ENCODE measurements at regions not wholly inside any gene's neighbourhood (a gene's known extent, or its start where the extent isn't known, plus 50 kb on each side); places are given as distances from the start of the nearest gene placed in this dataset.

DNA sequence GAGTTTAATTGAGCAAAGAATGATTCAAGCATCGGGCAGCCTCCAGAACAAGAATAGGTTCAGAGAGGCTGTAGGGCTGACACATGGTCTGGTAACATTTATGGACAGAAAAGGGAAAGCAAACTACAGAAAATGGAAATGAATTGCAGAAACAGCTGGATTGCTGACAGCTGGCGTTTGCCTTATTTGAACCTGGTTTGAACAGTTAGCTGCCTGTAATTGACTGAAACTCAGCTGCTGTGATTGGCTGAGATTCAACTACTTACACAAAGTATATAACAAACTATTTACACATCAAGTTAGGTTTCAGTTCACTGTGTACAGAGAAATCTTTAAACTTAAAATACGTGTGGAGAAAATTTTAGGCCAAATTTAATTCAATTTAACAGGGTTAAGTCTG, 441.7 kb downstream of the PRELID2 start:
- no peaks in the 10 kb centered on the region for H3K4me1 ChIP-seq (ENCODE audit: control insufficient read depth, insufficient read depth, low read length)
- H3K27ac ChIP-seq (ENCODE audit: insufficient read depth, low read length) = no peak overlapping the region
- H3K27me3 ChIP-seq (ENCODE audit: control insufficient read depth, insufficient read depth, low read length) = no peaks in the 10 kb centered on the region
- H2AFZ ChIP-seq (replicated peaks; ENCODE audit: low read length, poor library complexity) = no peak overlapping the region
- no peak overlapping the region for H2AK9ac ChIP-seq (replicated peaks; ENCODE audit: low read depth, low read length, poor library complexity)
- H2BK20ac ChIP-seq (ENCODE audit: low read depth, low read length) = no peak overlapping the region
- H3K14ac ChIP-seq (replicated peaks; ENCODE audit: low read depth, low read length) = no peak overlapping the region
- H4K8ac ChIP-seq (ENCODE audit: low read depth in 2 of 2, low read length in 2 of 2) = no peak overlapping the region
- ChIA-PET POLR2A (ENCODE audit: unreplicated experiment) (no interaction called here), CTCF (no interaction called here)
- H3K18ac ChIP-seq (ENCODE audit: low read depth, low read length) = no peak overlapping the region
- no peak overlapping the region for H3K23ac ChIP-seq (ENCODE audit: low read depth, low read length)
- H2AK5ac ChIP-seq (ENCODE audit: low read depth, low read length) = no peak overlapping the region
- no peaks in the 10 kb centered on the region for H3K9me1 ChIP-seq (ENCODE audit: insufficient read depth, low read length)
- H3K56ac ChIP-seq (ENCODE audit: extremely low read depth, insufficient read depth, low read length) = no peak overlapping the region
- no peak overlapping the region for H2BK120ac ChIP-seq (ENCODE audit: low read depth, low read length)
- in situ Hi-C loops (cut with MboI; ENCODE audit: low sequenced_read_pairs) (no loop called here), intact Hi-C loops (cut with micrococcal nuclease) (no loop called here), dilution Hi-C loops (cut with HindIII; ENCODE audit: low sequenced_read_pairs, unreplicated experiment) (no loop called here)
- no TSS peak for BruUV-seq (replicated peaks)
- WGBS, 2 experiments (ENCODE audit: extremely low coverage in 2 of 2, insufficient read length in 1 of 2) = no CpG with 5 or more reads among the region's 3 CpGs
- H3K9ac ChIP-seq (ENCODE audit: low read depth, low read length) = no peak overlapping the region
- H2BK15ac ChIP-seq (ENCODE audit: low read depth, low read length) = no peak overlapping the region
- no peaks in the 10 kb centered on the region for H3K36me3 ChIP-seq (ENCODE audit: control insufficient read depth, insufficient read depth, low read length)
- no peak for DNase-seq
- no peak for ATAC-seq (ENCODE audit: low read depth)
- no peaks in the 10 kb centered on the region for H3K9me3 ChIP-seq (ENCODE audit: control insufficient read depth, insufficient read depth, low read length)
- no peaks in the 10 kb centered on the region for H3K79me1 ChIP-seq (ENCODE audit: low read depth in 1 of 2, low read length in 2 of 2)
- no peak for TF ChIP-seq POLR2A (IDR thresholded peaks at IDR 0.05; ENCODE audit: low read depth, low read length)
- no peak for TF ChIP-seq FOS (IDR thresholded peaks at IDR 0.05; ENCODE audit: low read depth, low read length)
- no peak for TF ChIP-seq RAD21 (IDR thresholded peaks at IDR 0.05; ENCODE audit: low read length)
- no peak for TF ChIP-seq CEBPB (IDR thresholded peaks at IDR 0.05; ENCODE audit: low read depth, low read length)
- TF ChIP-seq MAZ (IDR thresholded peaks at IDR 0.05; ENCODE audit: borderline replicate concordance, low read depth, low read length) = no peak
- no peak overlapping the region for H4K91ac ChIP-seq (ENCODE audit: insufficient read depth, low read depth, low read length)
- H4K20me1 ChIP-seq (ENCODE audit: insufficient read depth, low read length) = no peaks in the 10 kb centered on the region
- H2BK5ac ChIP-seq (ENCODE audit: low read depth, low read length, poor library complexity, severe bottlenecking) = no peak overlapping the region
- H3K4me3 ChIP-seq (ENCODE audit: insufficient read depth, low read depth, low read length) = no peak overlapping the region
- no peak overlapping the region for H3K4ac ChIP-seq (ENCODE audit: low read depth, low read length)
- H3K4me2 ChIP-seq (ENCODE audit: low read depth, low read length) = no peak overlapping the region
- H4K5ac ChIP-seq (ENCODE audit: low read depth, low read length) = no peak overlapping the region

Measured in IMR-90 (cell line).